ENCODE measurements at regions not wholly inside any gene's neighbourhood (a gene's known extent, or its start where the extent isn't known, plus 50 kb on each side); places are given as distances from the start of the nearest gene placed in this dataset.
A peak's percentile ranks its signal among the peaks of the same experiment; 100 is the strongest.

- H3K4me3 ChIP-seq (ENCODE audit: low read depth, low read length), result no peak overlapping the region
- DNase-seq (ENCODE audit: low read depth), result peak; percentile 81
- TF ChIP-seq CTCF (conservative IDR thresholded peaks at IDR 0.05; ENCODE audit: low read depth, low read length), result no peak
Observed at GRCh38 chr6:130602151-130602770, 224.9 kb upstream of the SMLR1 start.

- no peak for DNase-seq (ENCODE audit: low read depth)
- TF ChIP-seq CTCF (conservative IDR thresholded peaks at IDR 0.05; ENCODE audit: low read depth, low read length), result no peak
- no peak overlapping the region for H3K4me3 ChIP-seq (ENCODE audit: low read depth, low read length)
Observed at GRCh38 chr6:130603391-130603790, 223.8 kb upstream of the SMLR1 start.

- no peak for TF ChIP-seq CTCF (conservative IDR thresholded peaks at IDR 0.05; ENCODE audit: low read depth, low read length)
- no peak overlapping the region for H3K4me3 ChIP-seq (ENCODE audit: low read depth, low read length)
- no peak for DNase-seq (ENCODE audit: low read depth)
Observed at GRCh38 chr6:130604841-130605399, 222.3 kb upstream of the SMLR1 start.

- H3K4me3 ChIP-seq (ENCODE audit: low read depth, low read length), result no peak overlapping the region
- TF ChIP-seq CTCF (conservative IDR thresholded peaks at IDR 0.05; ENCODE audit: low read depth, low read length), result no peak
- DNase-seq (ENCODE audit: low read depth), result no peak
Observed at GRCh38 chr6:130610303-130610702, 216.9 kb upstream of the SMLR1 start.

- DNase-seq (ENCODE audit: low read depth), result no peak
- no peak overlapping the region for H3K4me3 ChIP-seq (ENCODE audit: low read depth, low read length)
- TF ChIP-seq CTCF (conservative IDR thresholded peaks at IDR 0.05; ENCODE audit: low read depth, low read length), result no peak
Observed at GRCh38 chr6:130611366-130611765, 215.8 kb upstream of the SMLR1 start.

GRCh38 chr6:130613176-130613575, 214.0 kb upstream of the SMLR1 start:
- no peak overlapping the region for H3K4me3 ChIP-seq (ENCODE audit: low read depth, low read length)
- DNase-seq (ENCODE audit: low read depth), result no peak
- no peak for TF ChIP-seq CTCF (conservative IDR thresholded peaks at IDR 0.05; ENCODE audit: low read depth, low read length)

- TF ChIP-seq CTCF (conservative IDR thresholded peaks at IDR 0.05; ENCODE audit: low read depth, low read length), result no peak
- H3K4me3 ChIP-seq (ENCODE audit: low read depth, low read length), result no peak overlapping the region
- DNase-seq (ENCODE audit: low read depth), result no peak
Observed at GRCh38 chr6:130615816-130616215, 211.4 kb upstream of the SMLR1 start.
